ENCODE measurements at regions not wholly inside any gene's neighbourhood (a gene's known extent, or its start where the extent isn't known, plus 50 kb on each side); places are given as distances from the start of the nearest gene placed in this dataset.

- no peak for DNase-seq
These were observed 387.0 kb downstream of the TUSC7 start for GRCh38 chr3:117096549-117096948.

DNA sequence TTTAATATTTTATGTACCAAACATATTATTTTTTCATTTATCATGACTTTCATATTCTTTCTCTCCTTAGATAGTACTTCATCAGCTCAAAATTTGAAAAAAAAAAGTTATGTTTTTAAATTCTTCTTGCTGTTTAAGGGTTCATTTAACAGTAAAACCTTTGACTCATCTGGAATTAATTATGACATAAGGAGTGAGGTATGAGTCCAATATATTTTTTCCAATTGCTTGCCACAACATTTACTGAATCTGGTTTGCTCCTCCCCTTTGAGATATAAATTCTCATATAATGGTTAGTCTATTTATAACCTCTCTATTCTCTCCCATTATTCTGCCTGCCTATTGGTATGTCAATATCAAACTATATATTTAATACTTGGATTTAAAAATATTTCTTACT lies 387.8 kb downstream of the TUSC7 start:
- DNase-seq = no peak

DNA sequence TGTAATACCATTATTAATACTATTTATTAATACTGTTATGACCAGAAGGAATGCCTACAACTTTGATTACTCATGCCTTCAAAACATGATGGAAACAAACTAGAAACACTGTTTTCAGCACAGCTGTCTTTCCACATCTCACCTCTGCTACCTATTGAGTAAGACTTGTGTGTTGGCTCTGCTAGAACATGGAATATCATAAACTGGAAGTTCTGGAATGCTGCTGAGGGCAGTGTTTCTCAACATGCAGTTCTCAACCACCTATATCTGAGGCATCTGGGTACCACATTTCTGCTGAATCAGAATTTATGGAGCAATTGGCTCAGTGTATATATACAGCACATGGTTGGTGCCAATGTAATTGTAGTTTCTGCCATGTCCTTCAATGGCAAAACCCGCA lies 392.1 kb downstream of the TUSC7 start:
- DNase-seq = no peak

DNA sequence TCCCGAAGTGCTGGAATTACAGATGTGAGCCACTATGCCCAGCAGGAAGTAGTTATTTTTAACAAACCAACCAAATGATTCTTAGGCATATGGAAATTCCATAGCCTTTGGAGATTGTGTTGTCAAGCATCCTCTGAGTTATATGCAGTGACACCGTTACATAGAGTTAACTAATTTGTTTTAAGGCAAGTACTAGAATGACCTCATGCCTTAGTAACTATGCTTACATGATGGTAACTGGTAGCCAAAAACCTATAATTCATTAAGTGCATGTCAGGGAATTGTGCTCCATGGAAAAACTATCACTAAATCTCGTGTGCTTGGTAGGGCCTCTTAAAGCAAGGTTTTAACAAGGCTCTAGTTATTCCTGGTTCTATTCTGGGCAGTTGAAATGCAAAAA lies 392.8 kb downstream of the TUSC7 start:
- DNase-seq = no peak

DNA sequence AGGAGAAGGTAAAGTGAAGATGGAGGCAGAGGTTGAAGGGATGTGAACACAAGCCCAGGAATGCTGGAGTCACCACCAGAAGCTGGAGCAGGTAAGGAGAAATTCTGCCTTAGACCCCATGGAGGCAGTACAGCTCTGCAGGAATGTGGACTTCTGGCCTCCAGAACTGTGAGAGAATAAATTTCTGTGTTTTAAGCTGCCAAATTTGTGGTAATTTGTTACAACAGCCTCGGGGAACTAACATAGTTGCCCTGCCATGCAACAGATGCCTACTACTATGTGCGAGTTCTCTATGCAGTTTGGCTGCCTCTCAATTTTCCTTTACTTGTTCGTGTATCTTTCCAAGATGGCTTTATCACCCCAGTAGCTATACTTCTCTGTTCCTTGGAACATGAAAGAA lies 394.1 kb downstream of the TUSC7 start:
- no peak for DNase-seq

- no peak for DNase-seq
These were observed 394.8 kb downstream of the TUSC7 start for GRCh38 chr3:117104381-117104780.

GRCh38 chr3:117104792-117105191 lies 395.2 kb downstream of the TUSC7 start:
- no peak for DNase-seq

GRCh38 chr3:117105686-117106085 lies 396.1 kb downstream of the TUSC7 start:
- DNase-seq = no peak

GRCh38 chr3:117106396-117106795 lies 396.8 kb downstream of the TUSC7 start:
- no peak for DNase-seq

- DNase-seq = no peak
These were observed 398.4 kb downstream of the TUSC7 start for GRCh38 chr3:117107946-117108345.

DNA sequence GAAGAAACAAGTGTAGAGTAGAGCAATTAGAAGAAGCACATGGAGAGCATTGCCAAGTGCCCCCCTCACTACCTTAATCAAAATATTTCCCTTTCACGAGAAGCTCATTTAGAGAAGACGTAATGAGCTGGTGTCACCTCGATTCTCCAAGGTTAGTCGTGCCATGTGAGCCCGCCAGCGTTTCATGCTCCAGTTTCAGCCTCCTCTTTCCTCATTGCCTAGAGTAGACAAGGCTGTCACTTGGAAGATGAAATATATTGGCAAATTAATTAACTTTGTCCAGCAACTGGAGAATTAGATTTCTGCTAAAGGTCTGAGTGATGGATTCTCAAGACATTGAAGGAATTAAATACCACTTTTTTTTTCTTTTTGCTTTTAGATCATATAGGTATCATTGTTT lies 399.6 kb downstream of the TUSC7 start:
- no peak for DNase-seq

DNA sequence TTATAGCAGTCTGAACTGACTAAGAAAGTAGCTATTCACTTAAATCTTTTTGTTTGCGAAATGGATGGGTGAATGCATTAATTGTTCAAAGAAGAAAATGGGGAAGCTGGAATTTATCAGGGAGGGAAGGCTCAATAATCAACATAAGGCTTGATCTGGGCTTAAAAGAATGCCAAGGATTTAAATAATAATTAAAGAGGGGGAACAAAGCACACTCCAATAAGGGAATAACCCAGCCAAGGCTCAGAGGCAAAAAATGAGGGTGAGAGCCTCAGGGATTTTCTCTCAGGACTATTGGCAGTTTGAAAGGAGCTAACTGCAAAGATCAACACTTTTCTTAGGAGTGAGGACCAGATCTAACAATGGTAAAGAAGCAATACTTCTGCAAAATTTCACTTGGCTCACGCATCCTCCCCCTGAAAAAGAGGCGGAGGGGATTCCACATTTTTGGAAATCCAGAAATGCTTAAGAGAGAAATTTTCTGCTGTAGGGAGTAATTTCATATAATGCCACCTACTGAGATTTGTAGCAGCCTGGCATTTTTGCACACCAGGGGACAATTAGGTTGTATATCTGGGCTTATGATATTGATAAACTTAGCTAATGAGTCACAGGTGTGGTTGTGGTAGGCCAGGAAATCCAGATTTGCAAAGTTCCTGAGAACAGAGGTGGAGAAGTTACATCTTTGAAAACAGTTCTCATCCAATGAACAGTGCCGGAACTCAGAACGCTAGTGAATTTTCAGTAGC lies 405.1 kb downstream of the TUSC7 start:
- DNase-seq = no peak

DNA sequence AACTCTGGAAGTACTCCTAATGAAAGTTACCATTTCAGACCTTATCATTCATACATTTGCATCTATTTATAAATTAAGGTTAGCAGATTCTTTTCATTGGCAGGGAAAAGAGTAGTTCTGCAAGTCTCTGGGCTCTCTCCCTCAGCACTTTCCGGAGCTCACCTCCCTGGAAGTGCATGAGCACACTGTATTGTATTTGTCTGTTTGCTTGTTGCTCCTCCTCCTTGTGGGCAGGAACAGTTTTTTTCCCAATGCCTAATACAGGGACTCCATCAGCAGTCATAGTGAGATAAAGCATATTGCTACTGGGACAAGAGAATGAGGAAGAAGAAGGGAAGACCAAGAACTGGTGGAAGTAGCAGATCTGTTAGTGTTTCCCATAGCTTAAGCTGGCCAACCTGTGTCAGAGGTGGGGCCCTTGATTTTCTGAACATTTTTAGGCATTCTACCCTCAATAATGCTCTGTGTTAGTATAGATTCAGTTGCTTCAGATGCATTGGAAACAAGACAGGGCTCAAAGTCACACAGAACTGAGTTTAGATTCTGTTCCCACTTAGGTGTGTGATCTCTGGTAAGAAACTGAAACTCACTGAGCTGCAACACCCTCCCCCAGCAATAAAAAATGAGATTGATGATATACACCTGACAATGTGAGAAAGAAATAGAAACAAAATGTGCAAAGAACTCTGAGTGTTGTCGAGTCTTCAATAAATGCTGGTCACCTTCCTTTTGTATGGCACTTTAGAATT lies 407.8 kb downstream of the TUSC7 start:
- no peak for DNase-seq

GRCh38 chr3:117118604-117119003 lies 409.0 kb downstream of the TUSC7 start:
- DNase-seq = no peak

GRCh38 chr3:117120014-117120413 lies 410.4 kb downstream of the TUSC7 start:
- no peak for DNase-seq

DNA sequence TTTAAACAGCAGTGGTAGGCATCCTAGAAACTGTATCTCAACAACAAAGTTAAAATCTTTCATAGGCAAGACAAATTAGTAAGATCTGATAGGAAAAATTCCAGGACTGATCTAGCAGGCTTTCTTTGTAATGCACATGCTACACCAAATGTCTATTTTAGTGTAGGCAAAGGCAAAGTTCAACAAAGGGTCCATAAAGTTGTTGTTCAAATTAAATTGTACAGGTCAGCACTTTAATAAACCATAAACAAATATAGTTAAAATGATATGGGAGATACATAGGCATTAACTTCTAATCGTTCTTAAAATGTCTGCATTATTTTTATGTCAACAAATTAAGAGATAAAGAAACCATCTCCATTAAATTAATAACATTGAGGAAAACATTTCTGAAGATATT lies 413.0 kb downstream of the TUSC7 start:
- DNase-seq = no peak

DNA sequence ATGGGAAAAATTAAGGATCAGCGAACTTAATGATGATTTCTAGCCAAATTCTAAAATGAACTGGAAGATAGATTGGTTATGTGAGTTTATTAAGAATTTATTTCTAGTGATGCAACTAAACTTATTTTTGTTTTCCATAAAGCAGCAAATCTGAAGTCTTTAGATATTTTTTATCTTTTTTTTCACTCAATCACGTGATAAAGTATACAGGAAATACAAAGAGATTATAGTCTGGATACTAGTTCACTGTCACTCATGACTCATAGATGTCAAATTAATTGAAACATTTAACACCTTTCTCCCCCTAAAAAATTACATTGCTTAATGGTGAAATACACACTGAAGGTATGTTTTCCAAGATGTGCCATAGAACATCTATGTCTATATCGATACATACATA lies 416.9 kb downstream of the TUSC7 start:
- DNase-seq = no peak

GRCh38 chr3:117126946-117127546 lies 417.5 kb downstream of the TUSC7 start:
- DNase-seq = no peak

GRCh38 chr3:117128133-117128532 lies 418.6 kb downstream of the TUSC7 start:
- DNase-seq = no peak

GRCh38 chr3:117128872-117129271 lies 419.3 kb downstream of the TUSC7 start:
- no peak for DNase-seq

DNA sequence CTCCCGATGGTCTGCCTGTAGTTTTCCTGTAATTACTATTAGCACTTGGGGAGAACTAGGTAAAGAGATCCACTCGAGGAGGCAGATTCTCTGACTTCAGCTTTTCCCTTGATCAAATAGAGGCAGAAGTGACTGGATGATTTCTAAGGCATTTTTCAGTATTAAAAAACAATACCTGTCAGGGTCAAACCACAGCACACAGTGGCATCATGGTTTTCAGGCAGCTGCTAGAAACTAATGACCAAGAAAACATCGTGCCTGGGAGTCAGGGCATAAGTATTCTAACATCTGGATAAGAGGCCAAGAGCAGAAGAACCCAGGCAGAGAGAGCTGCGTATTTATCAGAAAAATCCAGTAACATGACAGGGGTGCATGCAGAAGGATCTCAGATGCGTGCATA lies 419.9 kb downstream of the TUSC7 start:
- DNase-seq = no peak

DNA sequence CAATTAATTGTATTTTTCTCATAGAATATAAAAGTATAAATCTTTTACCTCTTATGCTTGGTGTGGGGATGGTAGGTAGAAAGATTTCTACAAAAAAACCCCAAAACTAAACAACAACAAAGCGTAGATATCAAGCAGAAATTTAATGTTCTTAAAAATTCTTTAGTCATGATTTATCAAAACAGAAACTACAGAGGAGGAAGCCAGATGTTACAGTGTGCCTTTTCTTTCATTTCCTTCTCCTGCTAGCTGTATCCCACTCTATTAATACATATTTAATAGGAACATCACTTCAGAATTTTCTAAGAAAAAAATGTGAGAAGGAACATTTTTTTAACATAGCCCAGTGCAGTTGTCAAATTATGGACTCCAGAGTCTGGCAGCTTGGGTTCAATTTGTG lies 420.6 kb downstream of the TUSC7 start:
- no peak for DNase-seq

DNA sequence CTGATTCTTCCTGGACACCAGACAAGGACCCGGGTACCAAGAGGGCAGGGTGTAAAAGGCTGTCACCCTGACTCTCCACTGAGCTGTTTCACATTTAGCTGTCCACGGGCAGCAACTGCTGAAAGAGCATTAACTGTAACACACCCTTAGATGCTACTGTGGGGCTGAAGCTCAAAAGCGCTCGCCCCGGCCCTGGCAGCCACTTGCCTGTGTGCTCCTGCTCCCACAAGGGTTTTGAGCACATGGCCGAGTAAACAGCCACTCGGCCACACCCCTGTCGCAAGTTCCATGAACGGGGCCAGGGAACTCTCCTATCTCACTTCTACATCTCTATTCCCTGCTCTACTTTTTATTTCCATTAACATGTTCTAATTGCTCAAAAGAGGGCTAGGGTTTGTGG lies 421.7 kb downstream of the TUSC7 start:
- DNase-seq = no peak

- DNase-seq = no peak
These were observed 423.5 kb downstream of the TUSC7 start for GRCh38 chr3:117133066-117133465.
